PC-3 (cell line): ENCODE measurements at regions not wholly inside any gene's neighbourhood (a gene's known extent, or its start where the extent isn't known, plus 50 kb on each side); places are given as distances from the start of the nearest gene placed in this dataset.

ENCODE experiments used
- CTCF ChIP-seq: fragments of 300-600 bp; sonication (generic); conservative IDR thresholded peaks from 2 replicates; pipeline ENCODE4 v1.5.1; 2017; ENCODE audit warnings: antibody characterized with exemption, low read depth, mild to moderate bottlenecking, low read length
- EZH2 ChIP-seq: fragments of 300-600 bp; sonication (generic); IDR thresholded peaks from one replicate; pipeline ENCODE4 v1.6.1; 2017; ENCODE audit warnings: antibody characterized with exemption, mild to moderate bottlenecking, low read length; ENCODE audit not compliant: unreplicated experiment
- EZH2phosphoT487 ChIP-seq: fragments of 300-600 bp; sonication (generic); IDR thresholded peaks from 2 replicates; pipeline ENCODE4 v1.6.1; 2018; ENCODE audit warnings: mild to moderate bottlenecking, antibody characterized with exemption, low read length, borderline replicate concordance

GRCh38 chr9:93891549-93892310 lies 63.4 kb downstream of the BARX1 start:
- TF ChIP-seq CTCF: no peak
- no peak for TF ChIP-seq EZH2phosphoT487
- TF ChIP-seq EZH2: no peak
